Ovary (tissue), 3 donors: ENCODE measurements at regions not wholly inside any gene's neighbourhood (a gene's known extent, or its start where the extent isn't known, plus 50 kb on each side); places are given as distances from the start of the nearest gene placed in this dataset.

ENCODE experiments used
- EP300 ChIP-seq: sonication (generic); formaldehyde crosslinking; IDR thresholded peaks from one replicate; pipeline ENCODE4 v1.6.1; 2017; ENCODE audit warnings: antibody characterized with exemption
- TF ChIP-seq, protein P1 (sequence below), 3 donors: fragments of 450-650 bp in 2 of 3; fragments of 200-600 bp in 1 of 3; IDR thresholded peaks; one replicate each; pipeline versions ENCODE4 v1.5.1 to v1.8.0; 2016 to 2022; ENCODE audit warnings: antibody characterized with exemption in 3 of 3, mild to moderate bottlenecking in 1 of 3
- donor health status: DM: no; HTN: no; CAD: no.

DNA sequence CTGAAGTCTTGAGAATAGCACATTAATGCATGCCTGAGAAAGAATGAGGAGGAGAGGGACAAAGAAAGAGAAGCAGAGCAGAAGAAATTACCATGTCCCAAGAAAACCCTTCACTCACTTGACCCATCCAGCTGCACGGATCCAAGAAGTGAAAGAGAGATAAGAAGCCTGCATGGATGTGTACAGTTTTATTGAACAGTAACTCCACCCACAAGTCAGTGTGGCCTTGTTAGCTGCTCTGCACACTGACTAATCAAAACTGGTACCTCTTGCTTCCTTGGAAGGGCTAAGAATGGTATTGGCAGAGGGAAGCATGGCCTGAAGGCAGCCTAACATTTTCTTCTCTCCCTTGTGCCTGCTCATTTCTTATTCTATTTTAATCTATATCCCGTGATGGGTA is 163.9 kb downstream of the SLC7A11 start:
- TF ChIP-seq, protein P1, sequence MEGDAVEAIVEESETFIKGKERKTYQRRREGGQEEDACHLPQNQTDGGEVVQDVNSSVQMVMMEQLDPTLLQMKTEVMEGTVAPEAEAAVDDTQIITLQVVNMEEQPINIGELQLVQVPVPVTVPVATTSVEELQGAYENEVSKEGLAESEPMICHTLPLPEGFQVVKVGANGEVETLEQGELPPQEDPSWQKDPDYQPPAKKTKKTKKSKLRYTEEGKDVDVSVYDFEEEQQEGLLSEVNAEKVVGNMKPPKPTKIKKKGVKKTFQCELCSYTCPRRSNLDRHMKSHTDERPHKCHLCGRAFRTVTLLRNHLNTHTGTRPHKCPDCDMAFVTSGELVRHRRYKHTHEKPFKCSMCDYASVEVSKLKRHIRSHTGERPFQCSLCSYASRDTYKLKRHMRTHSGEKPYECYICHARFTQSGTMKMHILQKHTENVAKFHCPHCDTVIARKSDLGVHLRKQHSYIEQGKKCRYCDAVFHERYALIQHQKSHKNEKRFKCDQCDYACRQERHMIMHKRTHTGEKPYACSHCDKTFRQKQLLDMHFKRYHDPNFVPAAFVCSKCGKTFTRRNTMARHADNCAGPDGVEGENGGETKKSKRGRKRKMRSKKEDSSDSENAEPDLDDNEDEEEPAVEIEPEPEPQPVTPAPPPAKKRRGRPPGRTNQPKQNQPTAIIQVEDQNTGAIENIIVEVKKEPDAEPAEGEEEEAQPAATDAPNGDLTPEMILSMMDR (IDR thresholded peaks at IDR 0.05): no peak
- no peak for TF ChIP-seq EP300
